ENCODE measurements at regions not wholly inside any gene's neighbourhood (a gene's known extent, or its start where the extent isn't known, plus 50 kb on each side); places are given as distances from the start of the nearest gene placed in this dataset.
A peak's percentile ranks its signal among the peaks of the same experiment; 100 is the strongest.

DNA sequence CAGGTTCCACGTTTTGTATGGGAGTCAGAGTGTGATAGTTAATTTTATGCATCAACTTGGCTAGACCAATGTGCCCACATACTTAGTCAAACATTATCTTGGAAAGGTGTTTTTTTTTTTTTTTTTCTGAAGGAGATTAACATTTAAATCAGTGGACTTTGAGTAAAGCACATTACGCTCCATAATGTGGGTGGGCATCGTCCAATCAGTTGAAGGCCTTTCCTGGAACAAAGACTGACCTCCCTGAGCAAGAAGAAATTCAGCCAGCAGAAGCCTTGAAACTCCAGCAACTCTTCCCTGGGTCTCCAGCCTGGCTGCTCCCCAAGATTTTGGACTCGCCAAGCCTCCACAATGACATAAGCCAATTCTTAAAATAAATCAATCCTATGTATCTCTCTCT is 711.4 kb downstream of the MTRR start:
- TF ChIP-seq, protein P1, sequence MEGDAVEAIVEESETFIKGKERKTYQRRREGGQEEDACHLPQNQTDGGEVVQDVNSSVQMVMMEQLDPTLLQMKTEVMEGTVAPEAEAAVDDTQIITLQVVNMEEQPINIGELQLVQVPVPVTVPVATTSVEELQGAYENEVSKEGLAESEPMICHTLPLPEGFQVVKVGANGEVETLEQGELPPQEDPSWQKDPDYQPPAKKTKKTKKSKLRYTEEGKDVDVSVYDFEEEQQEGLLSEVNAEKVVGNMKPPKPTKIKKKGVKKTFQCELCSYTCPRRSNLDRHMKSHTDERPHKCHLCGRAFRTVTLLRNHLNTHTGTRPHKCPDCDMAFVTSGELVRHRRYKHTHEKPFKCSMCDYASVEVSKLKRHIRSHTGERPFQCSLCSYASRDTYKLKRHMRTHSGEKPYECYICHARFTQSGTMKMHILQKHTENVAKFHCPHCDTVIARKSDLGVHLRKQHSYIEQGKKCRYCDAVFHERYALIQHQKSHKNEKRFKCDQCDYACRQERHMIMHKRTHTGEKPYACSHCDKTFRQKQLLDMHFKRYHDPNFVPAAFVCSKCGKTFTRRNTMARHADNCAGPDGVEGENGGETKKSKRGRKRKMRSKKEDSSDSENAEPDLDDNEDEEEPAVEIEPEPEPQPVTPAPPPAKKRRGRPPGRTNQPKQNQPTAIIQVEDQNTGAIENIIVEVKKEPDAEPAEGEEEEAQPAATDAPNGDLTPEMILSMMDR (IDR thresholded peaks at IDR 0.05; ENCODE audit: control insufficient read depth, insufficient read depth, low read depth, low read length, missing control alignments), result no peak
- no peak overlapping the region for H3K4me3 ChIP-seq (ENCODE audit: control insufficient read depth, low read depth, low read length)
- DNase-seq (ENCODE audit: low read depth), result no peak

DNA sequence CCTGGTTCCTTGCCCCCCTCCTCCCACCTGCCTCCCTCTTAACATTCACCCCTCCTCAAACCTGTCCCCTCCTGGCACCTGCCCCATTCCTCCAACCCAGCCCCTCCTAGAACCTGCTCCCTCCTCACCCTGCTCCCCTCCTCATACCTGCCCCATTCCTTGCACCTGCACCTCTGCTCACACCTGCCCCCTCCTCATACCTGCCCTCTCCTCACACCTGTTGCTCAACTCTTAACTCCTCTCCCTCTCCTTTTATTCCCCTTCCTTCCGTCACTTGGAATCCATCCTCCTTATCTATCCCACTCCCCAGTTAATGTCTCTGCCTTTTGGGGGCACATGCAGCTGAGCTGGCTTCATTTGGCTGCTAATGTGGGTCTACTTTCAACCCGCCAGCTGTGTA is 712.1 kb downstream of the MTRR start:
- H3K4me3 ChIP-seq (ENCODE audit: control insufficient read depth, low read depth, low read length), result no peak overlapping the region
- DNase-seq (ENCODE audit: low read depth), result no peak
- TF ChIP-seq, protein P1 (IDR thresholded peaks at IDR 0.05; ENCODE audit: control insufficient read depth, insufficient read depth, low read depth, low read length, missing control alignments), result no peak

DNA sequence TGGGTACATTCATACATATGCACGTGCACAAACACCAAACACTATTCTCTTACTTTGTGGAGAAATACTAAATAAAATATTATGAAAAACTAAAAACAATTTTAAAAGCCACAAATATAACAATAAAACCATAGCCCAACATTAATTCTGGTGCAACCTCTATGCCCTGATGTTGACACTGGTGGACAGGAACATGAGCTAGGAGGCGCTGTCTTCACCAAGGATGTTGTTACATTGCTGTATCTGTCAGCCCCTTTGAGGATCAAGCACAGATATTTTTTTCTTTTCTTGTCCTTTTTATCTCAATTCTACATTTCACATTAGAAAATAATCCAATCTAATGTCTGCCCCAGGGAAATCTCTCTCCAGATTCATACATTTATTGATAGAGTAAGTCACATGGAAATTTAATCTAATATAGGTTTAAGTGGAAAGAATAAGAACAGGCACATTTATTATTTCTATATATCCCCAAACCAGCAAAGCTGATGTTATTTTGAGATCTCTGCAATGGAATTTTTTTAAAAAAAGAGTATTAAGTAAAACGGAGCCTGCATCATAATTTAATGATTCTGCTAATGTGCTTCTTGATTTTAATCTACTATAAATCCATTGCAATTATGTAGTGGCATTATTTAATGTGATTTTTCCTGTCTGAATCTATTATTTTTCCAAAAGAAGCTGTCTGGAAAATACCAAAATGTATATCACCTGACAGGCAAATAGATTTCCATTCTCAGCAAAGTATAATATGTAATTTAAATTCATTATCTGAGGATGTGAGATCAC is 716.5 kb downstream of the MTRR start:
- DNase-seq (ENCODE audit: low read depth), result no peak
- TF ChIP-seq, protein P1 (IDR thresholded peaks at IDR 0.05; ENCODE audit: control insufficient read depth, insufficient read depth, low read depth, low read length, missing control alignments), result peak; percentile 36
- H3K4me3 ChIP-seq (ENCODE audit: control insufficient read depth, low read depth, low read length), result no peak overlapping the region

DNA sequence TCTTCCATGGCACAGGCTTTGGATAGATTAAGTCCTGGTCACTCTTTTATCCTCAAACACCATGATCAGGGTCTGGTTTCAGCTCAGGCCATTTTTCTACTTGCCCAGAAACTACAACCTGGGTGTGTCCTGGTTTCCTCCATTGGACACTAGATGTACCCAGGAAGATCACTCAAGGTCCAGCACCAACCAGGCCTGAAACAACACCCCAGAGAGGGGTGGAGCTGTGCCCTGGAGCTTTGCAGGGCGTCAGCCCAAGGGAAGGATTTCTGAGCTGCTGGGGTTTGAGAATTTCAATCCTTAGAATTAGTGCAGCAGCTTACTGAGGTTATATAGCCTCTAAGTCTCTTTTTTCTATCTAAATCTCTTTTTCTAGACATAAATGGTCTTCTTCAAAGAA is 722.0 kb downstream of the MTRR start:
- H3K4me3 ChIP-seq (ENCODE audit: control insufficient read depth, low read depth, low read length), result no peak overlapping the region
- TF ChIP-seq, protein P1 (IDR thresholded peaks at IDR 0.05; ENCODE audit: control insufficient read depth, insufficient read depth, low read depth, low read length, missing control alignments), result no peak
- DNase-seq (ENCODE audit: low read depth), result no peak

DNA sequence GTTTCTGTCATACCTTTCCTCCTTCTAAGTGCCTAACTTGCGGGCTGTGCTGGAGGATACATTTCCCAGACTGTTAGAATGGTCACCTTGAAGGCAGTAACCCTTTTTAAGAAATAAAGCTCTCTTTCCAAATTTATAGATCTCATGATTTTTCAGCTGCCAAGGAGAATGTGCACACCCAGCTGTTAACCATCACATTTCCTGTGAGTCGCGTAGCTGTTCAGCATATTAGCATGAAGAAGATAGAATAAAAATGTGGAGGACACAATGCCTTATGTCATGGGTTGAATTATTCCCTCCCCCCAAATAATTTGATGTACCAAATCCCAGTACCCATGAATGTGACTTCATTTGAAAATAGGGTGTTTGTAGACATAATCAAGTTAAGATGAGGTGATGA is 729.4 kb downstream of the MTRR start:
- TF ChIP-seq, protein P1 (IDR thresholded peaks at IDR 0.05; ENCODE audit: control insufficient read depth, insufficient read depth, low read depth, low read length, missing control alignments), result no peak
- no peak overlapping the region for H3K4me3 ChIP-seq (ENCODE audit: control insufficient read depth, low read depth, low read length)
- no peak for DNase-seq (ENCODE audit: low read depth)

DNA sequence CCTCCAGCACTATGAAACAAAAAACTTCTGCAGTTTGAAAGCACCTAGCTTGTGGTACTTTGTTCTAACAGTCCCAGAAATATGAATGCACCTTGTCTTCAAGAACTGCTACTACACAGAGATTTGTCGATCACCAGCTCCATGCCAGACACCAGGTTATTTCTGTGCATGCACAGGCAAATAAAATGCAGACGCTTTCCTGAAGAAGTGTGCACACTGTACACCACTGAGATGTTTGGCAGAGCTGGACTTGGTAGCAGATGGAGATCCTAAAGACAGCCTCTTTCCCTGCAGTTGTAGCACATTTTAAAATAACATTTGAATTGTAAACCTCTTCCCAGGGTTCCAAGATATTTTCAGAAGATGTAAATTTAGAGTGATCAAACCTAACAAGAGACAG is 730.0 kb downstream of the MTRR start:
- no peak overlapping the region for H3K4me3 ChIP-seq (ENCODE audit: control insufficient read depth, low read depth, low read length)
- TF ChIP-seq, protein P1 (IDR thresholded peaks at IDR 0.05; ENCODE audit: control insufficient read depth, insufficient read depth, low read depth, low read length, missing control alignments), result no peak
- no peak for DNase-seq (ENCODE audit: low read depth)
